T follicular helper cell (primary cell): ENCODE measurements at regions not wholly inside any gene's neighbourhood (a gene's known extent, or its start where the extent isn't known, plus 50 kb on each side); places are given as distances from the start of the nearest gene placed in this dataset.
"Not testable (repeated sequence)": the region's sequence is repeated elsewhere in the genome, so short reads cannot be mapped to it uniquely, and the experiment has no call there.

Experiments used
- DNase-seq: peaks from one replicate; pipeline ENCODE4 v3.0.0-alpha.2; 2020; ENCODE audit warnings: low read depth

DNA sequence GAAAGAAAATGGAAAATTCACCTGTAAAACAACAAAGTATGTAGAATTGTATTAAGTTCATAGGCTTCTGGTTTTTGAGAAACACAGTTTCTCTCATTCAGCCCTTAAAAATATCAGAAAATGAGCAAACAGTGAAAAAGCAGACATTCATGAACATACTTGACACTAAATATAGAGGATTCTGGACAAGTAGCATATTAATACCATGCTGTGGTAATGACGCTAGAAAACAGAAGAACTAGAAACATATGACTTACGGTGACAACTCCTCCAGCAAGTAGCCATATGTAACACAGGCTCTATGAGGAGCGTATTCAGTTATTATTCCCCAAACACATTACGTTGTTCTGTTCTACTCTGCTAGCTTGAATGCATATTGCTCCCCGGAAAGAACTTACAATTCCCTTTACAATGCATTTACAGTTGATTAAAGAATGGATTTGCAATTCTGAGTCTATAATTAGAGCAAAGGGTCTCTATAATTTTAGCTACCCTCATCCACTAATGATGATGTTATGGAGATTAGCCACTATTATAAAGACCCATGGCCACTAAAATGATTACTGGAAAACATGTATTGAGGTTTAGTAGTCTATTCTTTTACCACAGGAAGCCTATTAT lies 672.1 kb downstream of the EFNB2 start:
- no peak for DNase-seq

DNA sequence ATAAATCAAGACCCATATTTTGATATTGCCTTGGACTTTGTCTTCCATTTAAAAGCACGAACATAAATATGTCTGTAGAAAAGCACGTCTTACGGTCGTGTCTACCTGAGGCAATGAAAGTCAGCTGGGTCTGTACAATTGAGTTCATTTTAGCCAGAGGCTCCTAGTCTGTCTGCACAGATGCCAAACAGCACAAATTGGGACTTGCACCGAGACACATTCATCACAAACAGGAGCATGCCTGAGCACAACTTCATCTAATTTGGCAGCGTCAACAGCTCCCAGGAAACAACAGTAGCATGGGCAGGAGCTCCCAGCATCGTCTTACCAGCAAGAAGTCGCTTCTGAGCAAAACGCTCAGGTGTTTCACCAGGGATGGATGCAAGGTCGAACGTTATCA lies 687.0 kb downstream of the EFNB2 start:
- DNase-seq, result no peak

DNA sequence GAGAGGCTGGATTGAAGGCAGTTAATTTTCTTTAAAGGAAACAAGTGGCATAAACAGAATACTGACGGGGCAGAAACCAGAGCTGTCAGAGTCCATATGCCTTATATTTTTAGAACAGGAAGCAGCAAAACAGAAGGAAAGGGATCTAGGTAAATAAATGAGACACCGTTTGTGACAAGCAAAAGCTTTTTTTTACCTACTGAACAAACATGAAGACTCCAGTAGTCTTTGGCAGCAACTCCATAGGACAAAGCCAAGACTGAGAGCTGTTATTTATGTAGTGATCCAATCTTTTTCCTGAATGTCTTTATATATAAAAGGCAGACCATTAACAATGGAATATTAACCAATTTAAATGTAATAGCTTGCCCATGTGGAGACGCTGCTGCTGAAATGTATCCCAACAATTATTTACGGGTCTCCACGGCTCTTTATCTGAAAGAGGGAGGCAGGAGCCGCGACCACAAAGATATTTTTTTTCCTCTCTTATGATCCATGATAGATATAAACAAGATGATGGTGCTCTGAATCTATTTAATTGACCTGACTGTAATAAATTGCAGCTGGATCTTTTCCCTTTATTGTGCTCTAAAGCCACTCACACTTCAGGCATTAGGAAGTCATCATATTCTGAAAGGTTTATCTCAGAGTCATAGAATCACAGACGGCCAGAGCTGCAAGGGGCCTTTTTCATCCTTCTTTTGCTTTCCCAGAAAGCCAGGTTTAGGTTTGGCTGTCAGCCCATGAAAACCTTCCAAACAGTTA lies 687.8 kb downstream of the EFNB2 start:
- no peak for DNase-seq

DNA sequence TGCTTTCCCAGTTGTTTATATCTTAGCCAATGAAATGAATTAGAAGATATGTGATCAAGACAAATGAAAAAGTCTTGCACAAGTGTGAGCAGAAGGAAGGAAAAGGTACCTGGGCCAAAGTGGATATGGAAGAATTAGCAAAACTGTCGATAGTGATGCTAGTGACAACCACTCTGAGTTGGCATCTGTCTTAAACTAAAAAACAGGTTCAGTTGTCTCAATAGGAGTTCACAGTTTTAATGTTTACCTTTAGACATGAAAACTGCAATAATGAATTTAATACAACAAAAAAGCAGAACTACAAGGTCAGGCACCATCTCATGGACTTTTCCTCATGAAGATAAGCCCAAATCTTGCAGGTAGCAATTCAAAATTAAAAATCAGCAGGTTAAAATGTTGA lies 688.5 kb downstream of the EFNB2 start:
- no peak for DNase-seq

DNA sequence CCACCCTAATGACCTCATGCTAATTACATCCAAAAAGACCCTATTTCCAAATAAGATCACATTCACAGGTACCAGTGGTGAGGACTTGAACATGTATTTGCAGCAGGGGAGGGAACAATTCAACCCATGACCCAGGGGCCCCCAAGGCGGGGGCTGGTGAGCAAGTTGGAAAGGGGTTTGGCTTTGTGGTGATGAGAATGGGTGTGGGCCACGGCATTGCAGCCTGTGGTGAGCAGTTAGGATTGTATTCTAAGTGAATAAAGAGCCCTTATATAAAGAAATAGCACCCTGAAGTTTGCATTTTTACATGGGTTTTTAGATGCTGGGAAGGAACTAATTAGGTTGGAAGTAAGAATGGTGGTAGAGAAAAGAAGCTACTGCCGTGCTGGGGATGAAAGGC lies 694.2 kb downstream of the EFNB2 start:
- no peak for DNase-seq

DNA sequence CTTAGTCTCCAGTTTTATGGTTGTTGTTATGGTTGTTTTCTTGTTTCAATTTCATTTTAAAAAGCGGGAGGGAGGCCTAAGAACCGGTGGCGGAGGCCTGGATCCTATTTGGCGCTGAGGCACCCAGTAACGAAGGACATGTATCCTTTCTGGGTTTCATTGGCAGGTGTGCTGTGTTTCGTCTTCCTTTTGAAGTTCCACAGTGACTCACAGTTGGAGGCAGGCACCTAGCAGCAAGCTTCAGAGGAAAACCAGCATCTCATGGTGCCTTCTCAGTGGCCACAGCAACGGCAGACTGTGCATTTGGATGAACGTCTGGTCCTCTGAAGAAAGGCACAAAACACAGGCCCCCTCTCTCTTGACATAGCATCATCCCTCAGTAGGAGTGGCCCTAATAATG lies 697.2 kb downstream of the EFNB2 start:
- no peak for DNase-seq

DNA sequence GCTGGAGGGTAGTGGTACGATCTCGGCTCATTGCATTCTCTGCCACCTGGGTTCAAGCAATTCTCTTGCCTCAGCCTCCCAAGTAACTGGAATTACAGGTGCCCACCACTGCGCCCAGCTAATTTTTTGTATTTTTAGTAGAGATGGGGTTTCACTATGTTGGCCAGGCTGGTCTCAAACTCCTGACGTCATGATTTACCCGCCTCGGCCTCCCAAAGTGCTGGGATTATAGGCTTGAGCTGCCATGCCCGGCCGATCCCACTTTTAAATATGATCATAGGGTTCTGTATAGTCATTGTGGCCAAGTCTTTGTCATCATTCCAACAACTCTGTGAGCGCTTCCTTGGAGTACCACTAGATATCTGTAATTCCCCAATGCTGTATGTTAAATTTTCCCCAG lies 698.2 kb downstream of the EFNB2 start:
- not testable (repeated sequence) for DNase-seq

DNA sequence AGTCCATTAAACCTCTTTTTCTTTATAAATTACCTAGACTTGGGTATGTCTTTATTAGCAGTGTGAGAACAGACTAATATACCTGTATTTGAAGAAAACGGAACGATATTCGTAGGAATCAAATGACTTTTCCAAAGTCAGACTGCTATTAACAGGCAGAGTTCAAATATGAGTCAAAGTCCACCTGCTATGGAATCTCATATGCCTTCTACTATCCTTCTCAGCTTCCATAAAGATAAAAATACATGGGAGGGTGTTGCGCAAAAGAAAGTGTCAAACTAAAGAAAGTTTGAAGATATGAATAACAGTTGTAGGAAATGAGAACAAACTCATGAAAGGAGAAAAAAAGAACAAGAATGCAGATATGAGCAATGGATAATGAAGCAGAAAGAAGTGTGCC lies 704.6 kb downstream of the EFNB2 start:
- no peak for DNase-seq

DNA sequence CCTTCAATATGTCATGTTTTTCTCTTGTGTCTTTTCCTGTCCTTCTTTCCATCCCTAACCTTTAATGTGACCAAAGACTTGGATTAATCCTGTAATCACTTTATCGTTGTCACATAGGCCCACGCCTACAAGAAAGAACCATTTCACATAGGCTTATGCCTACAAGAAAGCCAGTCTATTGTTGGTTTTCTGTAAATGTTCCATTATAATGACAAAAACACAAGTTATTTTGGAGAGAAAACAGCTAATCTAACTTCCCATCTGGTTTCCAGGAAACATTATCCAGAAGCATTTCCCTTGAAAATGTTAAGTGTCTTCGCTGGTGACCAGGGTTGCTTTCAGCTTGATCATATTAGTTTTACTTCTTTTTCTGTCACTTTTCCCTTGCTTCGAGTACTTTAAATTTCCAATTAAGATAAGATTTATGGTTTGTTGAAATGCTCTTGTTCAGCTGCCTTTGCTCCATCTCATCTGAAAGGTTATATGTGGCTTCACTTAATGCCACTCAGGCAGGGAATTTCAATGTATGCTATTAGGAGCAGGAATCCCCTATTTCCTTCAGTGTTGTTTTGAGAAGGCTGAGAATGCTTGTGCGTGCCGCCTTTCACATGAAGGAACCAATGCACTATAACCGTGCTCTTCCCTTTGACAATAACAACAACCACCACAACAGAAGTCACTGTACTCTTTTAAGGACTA lies 708.2 kb downstream of the EFNB2 start:
- DNase-seq, result no peak

DNA sequence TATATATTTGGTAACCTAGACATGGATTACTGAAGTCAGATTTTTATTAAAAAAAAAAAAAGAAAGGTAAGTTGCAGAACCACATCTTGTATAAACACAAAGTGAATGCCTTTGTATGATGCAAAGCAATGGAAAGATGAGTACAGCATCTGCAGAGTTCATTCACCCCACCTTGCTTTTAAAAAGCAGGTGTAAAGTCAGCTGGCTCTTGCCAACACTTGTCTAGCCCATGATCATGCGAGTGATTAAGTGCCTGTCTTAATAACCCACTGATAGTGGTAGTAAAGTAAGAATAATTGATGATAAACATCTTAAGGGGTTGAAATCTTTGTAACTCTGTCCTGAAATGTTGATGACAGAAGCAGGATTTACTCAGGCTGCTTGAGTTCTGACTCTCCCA lies 710.4 kb downstream of the EFNB2 start:
- DNase-seq, result no peak

DNA sequence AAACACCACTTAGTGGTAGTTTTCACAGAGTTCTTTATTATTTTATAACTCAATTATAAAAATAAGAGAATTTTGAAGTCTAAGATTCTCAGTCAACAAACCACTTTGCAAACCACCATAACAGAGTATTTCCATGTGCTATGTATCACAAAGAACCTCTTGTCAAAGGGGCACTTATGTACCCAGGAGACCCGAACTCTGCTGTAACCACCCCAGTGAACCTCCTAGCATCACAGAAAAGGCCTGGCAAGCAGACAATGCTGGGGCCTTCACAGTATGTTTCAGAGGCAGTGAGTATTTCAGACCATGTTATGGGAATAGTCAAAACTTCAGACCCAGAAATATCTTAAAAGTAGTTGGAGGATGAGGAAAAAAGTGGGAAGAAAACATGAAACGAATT lies 714.1 kb downstream of the EFNB2 start:
- no peak for DNase-seq

DNA sequence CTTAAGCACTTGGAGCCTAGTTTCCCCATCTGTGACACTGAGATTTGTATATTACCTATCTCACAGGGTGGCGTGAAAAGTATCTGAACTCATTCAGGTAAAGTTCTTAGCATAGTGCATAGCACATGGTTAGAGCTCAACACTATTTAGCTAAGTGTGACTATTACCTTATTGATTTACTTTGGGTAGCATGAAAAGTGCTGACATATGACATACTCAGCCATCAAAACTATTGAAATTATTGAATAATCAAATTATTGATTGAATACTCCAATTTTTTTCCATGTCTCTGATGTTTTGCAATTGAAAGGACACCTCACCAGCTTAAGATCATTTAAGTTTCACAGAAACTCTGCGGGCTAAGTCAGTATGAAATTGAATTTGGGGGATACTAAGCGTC lies 715.0 kb downstream of the EFNB2 start:
- DNase-seq, result no peak

DNA sequence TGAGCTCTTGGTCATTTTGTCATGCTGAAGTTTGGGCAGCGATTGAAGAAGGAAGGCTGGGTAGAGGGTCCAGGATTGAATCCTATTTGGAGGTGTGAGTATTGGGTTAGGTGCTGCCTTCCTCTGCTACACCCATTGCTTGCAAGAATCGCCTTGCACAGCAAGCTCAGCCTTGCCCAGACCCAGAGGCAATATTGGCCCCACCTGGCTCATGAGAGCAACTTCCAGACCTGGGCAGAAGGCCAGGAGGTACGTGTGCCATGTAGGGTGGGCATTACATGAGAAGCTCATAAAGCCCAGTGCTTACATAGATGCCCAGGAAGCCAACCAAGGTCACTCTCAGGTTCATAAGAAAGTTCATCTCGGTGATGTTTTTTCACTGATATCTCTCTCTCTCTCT lies 718.0 kb downstream of the EFNB2 start:
- DNase-seq, result no peak

DNA sequence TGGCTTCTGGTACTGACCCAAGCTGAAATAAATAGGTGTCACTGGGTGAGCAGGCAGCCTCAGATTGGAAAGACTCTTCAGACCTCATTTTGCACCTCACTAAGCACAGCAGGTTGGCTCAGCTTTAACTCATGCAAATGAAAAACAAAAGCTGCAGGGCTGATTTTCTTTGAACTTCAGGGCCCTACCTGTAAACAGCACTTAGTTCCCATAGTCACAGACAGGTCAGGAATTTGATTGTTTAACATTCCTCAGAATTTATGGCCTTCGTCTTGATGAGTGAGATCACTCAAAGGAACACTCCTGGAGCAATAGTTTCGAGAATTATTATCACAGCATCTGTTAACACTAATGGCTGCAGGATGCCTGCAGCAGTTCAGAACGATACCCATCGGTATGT lies 718.5 kb downstream of the EFNB2 start:
- no peak for DNase-seq

DNA sequence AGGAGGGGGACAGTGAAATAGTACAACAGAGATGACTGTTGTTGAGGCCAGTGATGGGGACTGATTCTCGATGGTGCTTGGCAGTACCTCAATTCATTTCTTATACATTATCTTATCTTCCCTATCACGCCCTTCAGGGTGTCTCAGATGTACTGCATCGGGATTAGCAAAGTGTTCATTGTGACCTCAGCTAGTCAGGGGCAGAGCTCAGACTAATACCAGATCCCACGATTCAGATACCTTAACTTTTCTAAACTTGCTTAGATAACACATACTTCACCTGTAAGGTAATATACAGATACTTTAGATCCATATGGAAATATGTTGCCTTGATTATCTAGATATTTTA lies 720.6 kb downstream of the EFNB2 start:
- no peak for DNase-seq

DNA sequence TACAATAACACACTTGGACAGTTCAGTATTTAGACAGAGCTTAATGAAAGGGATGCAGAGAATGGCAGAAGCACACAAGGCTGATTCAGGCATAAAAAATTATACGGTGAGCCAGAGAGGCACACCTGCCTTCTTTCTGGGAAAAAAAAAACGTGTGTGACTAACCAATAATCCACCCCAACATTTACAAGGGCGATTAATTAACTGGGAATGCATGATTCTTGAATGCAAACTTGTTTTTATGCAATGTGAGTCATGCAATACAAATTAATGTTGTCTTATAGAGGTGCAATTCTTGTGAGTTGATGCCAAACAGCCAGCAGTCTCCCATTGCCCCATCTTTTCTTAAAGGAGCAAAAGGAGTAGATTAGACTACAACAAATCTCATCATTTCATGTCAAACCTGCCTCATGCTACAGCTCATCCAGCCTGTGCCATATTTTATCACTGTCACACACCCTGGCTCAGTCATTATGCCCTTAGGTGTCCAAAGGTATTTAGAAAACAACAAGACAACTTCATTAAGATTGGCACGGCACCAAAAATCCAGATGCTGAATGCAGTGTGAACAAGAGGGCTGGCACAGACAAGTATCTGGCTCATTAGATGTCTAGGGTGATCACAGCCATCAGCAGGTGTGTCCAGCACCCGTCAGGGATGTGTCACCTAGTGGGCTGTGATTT lies 721.1 kb downstream of the EFNB2 start:
- no peak for DNase-seq

DNA sequence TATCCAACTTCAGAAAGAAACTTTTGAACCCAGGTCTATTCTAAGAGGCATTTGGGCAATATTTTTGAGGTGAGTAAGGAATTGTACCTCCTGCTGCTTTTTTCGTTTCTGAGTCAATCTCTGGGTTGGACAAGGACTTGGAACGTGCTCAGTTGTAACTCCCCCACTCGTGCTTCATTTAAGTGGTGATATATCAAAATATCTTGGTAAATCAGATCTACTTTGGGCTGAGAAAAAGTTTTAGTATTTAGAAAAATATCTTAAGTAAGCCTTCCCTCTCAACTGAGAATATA lies 728.9 kb downstream of the EFNB2 start:
- no peak for DNase-seq

DNA sequence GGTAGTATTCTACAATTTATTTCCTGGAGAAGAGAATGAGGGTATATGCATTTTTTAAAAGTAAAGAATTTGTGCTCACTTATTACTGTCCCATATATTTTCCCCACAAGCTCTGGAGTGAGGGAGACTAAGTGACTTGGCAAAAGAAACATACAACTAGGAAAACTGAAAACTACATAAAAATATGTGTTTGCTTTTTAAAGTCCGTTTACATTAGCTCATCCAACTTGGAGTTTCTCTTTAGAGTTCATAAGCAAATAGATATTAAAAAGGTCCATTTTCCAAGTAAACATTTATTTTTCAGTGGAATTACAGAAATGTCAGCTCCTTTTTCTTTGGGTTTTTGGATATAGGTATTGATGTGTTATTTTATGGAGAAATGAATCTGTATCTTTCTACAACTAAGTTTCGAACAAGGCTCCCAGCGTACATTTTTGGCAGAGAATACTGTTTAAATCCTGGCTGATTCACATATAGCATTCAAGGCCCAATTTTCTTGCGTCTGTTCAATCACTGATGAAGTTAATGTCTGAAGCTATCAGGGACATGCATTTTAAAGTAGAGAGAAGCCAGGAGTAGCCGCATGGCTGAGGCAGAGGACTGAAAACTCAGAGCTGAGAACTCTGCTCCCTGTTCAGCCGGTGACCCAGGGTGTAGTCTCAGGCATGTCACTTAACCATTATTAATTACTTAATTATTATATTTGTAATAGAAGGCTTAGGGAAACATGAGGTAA lies 729.4 kb downstream of the EFNB2 start:
- DNase-seq, result no peak

DNA sequence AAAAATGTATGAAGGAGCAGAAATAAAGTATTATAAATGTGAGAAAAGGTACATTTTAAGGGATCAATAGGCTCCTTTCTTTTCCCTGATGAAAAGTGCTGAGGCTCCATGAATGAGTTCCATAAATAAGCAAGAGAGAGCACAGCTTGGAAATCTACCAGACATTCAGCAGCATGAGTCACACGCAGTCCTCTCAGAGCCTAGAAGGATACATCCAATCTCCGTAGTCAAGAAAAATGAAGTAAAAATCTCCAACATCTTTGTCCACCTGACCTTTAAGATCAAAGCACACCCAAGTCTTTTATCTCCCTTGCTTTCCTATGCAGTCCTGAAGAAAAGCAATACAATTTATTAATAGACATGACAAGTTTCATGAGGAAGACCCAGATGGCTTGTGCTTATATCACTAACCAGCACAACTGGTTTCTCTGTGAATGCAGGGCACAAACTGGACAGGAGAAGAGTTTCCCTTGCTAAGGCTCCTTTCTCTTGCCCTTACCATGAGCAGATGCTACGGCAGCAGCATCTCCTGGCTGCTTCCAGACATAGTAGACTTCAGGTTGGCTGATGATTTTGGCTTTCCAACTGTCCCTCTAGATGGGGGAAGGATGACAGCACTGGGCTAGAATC lies 730.8 kb downstream of the EFNB2 start:
- DNase-seq, result no peak

DNA sequence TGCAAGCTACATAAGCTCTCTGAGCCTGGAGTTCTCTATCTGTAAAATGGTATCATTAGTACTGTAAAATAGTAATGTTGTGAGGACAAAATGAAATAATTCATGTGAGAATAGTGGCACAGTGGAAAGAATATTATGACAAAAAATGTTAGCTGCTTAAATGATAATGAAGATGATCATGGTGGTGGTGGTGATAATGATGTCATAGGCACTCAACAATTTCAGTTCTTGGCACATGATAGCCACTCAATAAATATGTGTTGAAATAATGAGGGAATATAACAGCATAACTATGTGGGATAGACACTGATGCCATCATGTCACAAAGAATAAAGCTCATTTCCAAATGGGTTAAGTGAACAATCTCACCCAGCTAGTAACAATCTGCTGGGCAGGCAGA lies 736.3 kb downstream of the EFNB2 start:
- DNase-seq, result no peak

DNA sequence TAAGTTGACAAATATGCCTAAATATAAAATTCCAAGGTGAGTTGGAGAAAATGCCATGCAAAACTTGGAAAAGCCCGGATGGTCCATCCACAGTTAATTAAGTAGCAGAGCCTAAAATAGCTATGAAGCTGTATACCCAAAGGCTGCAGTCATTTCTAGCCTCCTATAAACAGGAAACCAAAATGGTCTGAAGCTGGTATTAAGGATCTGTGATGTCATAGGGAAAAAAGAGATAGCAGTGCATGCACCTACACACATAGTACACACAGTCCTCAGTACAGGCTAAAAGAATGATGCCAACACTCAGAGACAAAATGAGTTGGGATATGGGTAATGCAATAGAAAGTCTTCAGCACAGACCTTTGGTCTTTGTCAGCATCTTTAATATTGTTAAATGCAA lies 736.9 kb downstream of the EFNB2 start:
- DNase-seq, result no peak

DNA sequence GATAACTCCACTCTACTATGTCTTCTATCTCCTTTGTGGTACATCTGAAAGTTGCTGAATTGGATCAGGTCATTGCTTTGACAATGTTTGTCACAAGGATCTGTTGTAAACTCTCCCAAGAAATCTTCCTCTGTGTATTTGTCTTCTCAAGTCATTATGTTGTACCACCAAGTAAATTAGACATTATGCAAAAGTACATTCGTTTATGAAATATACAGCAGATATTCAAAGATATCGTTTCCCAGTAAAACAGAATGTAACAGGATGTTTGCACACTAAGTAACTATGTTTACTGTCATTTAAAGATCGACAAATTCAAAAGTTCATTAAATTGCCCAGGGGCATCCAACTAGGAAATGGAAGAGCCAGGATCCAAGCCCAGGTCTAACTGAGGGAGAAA lies 739.4 kb downstream of the EFNB2 start:
- no peak for DNase-seq
